Brain pericyte (primary cell): ENCODE measurements at regions not wholly inside any gene's neighbourhood (a gene's known extent, or its start where the extent isn't known, plus 50 kb on each side); places are given as distances from the start of the nearest gene placed in this dataset.

Experiments
- DNase-seq: peaks from one replicate; pipeline ENCODE4 v3.0.0-alpha.2; 2012; ENCODE audit warnings: low read depth, low spot score

DNA sequence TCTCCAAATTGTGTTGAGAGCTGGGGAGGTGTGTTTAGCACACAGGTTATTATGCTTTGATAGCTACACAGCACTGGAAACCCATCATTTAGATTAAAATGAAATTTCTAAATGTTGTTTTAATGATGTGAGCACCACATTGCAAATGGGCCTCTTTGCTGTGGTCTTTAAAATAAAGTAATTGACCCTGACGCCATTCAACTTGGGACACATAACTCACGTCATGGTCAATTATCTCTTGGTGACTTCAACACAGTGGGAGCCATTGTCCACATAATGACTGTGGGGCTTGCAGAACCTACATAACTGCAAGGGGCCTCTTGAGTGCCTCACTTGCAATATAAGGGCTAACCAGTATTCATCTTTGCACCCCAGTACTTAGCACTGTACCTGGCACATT is 280.4 kb downstream of the HLX start:
- DNase-seq = no peak

DNA sequence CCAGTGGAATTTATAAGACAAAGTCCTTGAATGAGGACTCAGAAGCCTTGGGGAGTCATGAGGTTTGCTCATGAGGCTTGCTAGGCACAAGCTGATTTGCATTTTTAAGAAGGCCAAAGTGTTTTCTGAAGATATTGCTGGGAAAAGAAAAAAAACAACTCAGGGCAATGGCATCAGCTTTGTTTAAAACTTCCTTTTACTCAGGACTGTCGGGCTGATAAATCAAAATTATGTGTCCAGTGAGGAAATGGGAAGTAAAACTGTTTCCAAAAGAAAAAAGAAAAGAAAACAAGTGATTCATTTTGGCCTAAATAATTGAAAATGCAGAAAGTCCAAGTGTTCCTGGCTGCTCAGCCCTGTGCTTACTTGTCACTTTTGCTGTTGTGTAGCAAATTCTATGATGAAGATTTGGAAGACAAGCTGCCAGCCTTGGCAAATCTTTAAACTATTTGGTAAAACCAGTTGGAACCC is 282.4 kb downstream of the HLX start:
- DNase-seq = no peak

DNA sequence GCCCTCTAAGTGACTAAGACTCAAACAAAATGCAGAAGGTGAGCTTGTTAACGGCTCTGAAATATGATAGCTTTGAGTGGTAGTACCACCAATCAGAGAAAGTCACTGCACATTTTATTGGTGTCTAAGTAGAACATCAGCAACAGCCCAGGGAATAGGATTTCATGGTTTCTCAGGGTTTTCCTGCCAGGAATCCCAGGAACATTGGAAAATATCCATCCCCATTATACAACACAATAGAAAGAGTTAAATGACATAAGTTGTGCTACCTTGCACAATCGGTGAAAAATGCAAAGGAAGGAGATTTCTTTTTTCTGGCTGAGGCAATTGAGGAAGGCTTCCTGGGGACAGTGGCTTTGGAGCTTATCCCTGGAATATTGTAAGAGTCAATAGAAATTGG is 283.1 kb downstream of the HLX start:
- no peak for DNase-seq

DNA sequence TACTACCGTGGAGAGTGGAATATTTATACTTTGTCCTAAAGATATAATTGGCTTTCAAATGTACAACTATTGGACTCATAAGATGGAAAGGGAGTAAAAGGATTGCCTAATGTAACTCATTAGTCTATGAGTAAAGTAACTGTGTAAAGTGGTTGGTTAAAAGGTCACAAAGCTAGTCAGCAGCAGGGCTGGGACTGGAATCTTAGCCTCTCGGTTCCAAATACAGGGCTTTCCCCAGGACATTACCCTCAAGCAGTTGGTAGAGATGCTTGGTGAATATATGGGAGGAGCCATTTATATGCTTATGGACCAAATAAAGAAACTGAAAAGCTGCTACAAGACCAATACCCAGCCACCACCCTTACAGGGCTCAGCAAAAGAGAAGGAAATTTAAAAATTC is 283.7 kb downstream of the HLX start:
- DNase-seq = no peak

DNA sequence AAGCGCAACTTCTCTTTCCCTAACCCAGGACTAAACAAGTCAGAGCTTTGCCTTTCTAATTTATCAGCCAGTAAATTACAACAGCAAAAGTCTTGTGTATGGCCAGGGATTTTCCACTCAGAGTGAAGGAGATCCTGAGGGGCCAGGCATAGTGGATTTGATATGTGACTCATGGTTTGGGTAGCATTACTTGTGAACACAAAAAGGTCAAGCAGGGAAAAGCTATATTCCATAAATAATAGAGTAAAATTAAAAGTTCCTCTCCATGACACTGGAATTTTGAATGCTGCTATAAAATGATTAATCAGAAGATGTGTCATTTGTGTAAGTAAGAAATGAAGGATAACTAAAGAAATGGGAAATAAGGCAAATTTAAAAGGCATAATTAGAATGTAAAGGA is 284.8 kb downstream of the HLX start:
- DNase-seq = no peak

DNA sequence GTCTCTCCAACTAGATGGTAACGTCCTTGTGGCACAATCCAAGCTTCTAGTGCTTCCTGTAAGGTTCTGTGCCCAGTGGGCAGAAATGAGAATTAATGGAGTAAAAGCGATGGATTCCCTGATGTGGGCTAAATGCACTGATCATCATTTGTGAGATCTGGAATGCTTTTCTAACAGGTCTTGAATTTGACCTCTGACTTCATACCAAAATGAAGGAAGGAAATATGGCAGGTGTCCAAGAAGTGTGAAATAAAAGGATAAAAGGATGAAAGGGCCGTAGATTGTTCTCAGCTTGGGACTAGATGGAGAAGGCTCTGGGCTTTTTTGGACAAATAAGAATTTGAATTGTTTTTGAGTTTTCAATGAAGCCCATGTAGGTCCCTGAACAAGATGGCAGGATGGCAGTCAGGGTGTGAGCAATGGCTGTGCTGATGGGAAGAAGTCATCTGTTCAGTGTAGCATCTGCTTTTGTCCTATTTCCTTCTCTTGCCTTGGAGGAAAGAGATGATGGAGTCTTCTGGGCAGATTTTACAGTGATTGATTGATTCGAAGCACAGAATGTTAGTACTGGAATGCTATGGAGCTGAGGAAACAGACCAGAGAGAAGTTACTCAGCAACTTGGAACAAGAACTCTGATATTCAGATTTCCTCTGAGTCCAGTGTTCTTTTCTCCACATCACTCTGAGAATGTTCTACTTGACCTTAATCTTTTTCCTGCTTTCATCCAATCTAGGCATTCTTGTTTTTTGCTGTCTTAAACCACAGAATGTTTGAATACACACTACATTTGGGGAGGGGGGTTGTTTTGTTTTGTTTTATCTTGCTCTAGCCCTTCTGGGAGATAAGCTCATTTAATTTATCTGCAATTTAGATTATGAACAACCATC is 286.0 kb downstream of the HLX start:
- DNase-seq = no peak

DNA sequence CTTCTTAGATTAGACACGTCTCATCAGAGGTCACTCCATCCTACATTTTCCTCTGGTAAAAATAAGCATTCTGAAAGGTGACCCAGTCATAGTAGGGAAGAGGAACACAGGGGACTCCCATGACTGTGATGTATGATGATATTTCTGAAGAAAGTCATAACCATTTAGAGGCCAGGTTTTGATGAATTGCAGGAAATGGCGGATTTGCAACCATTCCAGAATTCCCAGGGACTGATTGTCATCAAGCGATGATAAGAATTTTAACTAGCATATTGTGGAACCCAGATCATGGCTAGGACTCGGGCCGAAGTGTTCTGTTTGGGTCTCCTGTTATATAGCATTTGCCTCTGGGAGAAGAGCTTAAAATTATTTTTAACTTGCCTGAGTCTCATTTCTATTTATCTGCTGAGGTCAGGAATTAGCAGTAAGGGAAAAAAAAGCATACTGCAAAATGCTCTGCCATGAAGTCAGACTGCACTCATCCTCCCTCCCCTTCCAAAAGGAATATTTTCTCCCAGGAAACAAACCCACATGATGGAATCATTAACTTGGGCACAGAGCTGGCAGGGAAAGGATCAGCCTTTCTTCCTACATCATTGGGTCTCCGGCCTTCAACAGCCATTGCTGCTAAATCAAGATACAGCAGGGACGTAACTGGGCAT is 286.7 kb downstream of the HLX start:
- DNase-seq = no peak

DNA sequence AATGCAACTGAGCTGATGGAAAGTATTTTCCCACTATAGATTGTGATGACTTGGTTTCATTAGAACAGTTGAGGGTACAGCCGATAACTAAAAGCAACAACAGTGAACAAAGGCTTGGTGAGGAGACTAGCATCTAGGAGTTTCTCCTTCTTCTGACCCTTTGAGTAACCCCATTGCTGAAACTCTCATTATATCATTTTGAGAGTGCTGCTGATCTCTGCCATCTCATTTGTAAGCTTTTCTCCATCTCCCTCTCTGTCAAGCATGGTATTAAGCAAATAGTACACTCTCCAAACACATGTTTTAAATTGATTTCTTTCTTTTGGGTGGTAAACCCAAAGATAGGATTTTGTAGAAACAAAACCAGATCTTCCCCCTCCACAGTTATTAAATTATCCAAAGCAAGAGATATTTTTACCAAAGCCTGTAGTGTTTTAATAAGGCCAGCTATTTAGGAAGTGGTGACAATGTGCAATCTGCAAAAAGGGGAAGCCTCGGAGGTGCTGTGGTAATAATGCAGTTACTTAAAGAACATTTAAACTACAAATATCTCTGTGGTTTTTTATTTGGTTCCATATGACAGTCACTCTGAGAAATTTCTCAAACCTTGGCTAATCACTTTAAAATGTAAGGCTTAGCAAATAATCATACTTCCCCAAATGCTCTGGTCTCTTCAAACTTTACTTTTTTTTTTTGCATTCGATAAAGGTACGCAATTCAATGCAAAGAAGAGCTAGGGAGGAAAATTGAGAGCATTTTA is 287.5 kb downstream of the HLX start:
- DNase-seq = no peak

DNA sequence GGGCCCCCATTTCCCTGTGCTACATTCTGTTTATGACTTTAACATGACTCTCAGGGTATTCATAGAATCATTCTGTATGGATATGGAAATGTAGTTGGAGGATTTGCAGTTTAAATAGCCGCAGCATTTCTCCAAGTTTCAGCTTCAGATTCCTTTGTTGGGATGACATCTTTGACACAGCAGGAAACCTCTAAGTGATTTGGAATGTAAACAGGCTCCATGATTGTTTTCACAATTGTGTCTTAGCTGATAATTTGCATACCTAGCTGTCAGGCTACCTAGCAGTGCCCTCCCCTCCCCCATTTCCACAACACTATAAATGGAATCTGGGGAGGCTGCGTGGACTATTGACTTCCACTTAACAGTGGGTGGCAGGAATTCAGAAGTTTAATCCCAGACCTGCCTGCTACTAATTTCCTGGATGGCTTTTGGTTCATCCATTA is 290.2 kb downstream of the HLX start:
- DNase-seq = no peak

DNA sequence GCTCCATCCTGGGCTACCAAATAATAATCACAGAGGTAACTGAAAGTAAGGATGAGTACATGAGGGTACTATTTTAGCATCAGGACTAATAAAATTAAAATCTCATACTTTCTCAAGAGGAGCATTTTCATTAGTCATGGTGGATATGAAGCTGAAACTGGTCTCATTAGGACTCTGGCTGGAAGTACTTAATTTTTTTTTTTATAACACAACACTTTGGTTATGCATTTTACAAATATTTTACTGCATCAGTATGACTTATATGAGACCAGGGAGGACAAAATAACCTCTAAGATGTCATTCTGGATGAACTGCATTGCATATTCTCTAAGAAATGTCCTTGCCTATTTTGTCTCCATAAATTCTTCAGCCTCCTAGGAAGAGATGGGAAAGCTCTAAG is 290.9 kb downstream of the HLX start:
- no peak for DNase-seq

DNA sequence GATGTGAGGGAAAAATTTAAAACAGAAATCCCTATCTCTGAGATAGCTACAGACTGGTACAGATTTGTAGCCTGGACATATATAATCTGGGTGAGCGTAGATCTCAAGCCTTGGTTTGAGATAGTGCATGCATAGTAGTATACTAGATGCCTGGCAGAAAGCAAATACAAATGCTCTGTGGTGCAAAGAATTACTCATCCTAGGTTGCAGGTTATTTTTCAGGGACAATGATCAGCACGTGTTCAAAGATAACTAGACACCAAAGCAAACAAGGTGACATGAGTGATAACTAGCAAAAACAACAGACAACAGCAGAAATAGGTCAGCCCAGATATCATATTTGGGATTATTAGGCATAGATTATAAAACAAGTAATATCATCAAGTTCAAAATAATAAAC is 292.5 kb downstream of the HLX start:
- no peak for DNase-seq

DNA sequence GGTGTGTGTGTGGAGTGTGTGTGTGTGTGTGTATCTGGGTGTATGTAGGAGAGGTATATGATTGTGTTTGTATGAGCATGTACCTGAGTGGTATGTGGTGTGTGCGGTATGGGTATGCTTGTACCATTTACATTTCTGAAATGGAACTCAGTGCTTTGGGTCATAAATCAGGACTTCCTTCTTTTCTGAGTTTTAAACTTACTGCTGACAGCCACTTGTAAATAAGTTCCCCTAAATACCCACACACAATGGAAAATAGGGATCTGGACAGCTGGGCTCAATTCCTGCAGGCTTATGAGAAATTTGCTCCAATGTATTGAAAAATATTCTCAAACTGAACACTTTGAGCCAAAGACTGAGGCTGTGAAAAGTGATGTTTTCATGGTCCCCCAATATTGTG is 293.6 kb downstream of the HLX start:
- no peak for DNase-seq

DNA sequence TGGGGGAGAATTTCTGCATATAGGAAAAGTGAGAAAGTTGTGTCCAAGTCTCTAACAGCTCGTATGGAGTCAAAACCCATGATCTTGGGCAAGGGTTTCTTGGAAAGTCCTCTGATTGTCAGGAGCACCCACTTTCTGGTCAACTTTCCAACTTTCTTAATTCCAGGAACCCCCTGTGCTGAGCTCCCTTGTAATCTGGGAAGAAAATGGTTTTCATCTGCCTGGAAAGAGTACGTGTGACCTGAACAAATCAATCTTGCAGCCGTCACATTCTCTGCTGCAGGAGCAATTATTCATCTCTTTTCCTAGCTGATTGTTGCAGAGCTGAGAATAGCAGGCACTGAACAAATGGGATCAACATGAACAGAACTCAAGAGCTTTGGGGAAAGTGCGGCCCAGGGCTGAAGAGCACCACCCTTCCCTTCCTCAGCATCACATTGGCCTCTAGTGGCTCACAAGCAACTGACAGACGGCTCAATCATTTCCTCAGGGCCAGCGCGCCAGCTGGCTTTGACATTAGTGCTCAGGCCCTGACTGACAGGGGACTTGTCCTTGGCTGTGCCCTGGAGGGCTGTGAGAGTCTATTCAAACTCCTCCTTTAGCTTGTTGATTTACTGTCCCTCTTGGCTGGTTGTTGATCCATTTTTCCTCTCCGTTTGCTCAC is 295.2 kb downstream of the HLX start:
- DNase-seq = no peak

DNA sequence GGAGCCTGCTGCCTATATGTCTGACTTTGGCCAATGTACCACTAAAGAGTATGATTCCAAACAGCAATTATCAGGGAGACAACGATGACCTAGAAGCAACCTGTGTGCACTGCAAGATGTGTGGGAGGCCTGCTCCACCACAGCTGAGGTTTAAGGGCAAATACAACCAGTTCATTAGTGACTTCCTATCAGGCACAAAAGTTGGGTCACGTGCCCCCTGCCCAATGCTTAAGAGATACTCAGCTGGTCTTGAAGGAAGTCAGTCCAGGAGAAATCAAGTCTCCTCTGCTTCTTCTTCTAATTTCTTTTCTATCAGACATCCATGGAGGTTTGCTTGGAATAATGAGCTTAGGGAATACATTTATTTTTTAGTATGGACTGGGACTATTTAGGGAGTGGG is 296.0 kb downstream of the HLX start:
- no peak for DNase-seq

DNA sequence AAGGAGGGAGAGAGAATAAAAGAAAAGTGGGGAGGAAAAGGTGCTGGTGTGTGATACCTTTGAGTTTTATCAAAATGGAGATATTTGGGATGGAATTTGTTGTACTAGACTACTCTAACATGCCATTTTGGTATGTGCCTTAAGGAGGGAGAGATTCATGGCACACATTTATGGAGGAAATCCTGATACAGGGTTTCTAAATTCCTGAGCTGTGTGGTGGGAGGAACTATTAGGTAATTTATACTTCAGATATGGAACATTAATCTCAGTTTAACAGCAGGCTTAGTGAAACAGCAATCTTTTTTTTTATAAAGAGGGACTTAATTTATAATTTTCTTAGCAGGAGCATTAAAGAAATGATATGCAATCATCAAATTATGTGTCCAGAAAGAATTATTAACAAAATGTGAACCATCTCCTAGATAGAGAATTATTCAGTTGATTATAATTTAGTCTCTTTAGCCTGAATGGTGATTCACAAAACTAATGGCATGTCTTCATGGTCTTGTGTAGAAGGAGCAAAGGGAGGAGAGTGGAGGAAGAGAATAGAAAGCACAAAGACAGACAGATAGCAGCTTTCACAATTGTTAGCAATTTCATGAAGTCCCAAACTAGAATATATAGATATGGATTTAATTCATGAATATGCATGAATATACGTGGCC is 301.6 kb downstream of the HLX start:
- DNase-seq = no peak

DNA sequence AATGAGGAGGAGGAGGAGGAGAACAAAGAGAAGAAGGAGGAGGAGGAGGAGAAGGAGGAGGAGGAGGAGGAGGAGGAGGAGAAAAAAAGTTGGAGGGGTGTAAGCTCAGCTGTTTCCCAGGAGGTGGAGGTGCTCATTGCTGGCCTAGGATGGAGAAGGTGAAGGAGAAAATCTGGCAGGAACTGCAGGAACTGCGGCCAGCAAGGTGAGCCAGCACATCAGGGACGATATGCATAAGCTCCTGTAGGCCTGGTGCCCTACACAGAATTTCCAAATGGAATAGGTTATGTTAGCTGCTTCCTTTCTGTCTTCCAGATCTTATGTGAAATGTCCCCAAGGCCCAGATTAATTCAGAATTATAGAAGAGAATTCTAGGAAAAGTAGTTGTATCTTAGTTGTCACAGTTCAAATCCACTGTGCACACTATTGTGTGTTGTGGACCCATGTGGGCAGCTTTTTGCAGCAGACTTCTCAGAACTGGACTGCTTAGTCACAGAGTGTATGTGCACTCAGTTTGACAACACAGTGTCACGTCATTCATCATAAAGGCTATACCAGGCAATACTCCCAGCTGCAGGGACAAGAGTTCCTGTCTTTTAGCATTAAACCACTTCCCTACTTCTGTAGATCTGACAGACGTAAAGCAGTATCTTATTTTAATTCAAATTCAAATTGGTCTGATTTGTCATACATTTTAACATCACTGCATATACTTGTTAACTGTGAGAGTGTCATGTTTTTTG is 303.7 kb downstream of the HLX start:
- DNase-seq = no peak

DNA sequence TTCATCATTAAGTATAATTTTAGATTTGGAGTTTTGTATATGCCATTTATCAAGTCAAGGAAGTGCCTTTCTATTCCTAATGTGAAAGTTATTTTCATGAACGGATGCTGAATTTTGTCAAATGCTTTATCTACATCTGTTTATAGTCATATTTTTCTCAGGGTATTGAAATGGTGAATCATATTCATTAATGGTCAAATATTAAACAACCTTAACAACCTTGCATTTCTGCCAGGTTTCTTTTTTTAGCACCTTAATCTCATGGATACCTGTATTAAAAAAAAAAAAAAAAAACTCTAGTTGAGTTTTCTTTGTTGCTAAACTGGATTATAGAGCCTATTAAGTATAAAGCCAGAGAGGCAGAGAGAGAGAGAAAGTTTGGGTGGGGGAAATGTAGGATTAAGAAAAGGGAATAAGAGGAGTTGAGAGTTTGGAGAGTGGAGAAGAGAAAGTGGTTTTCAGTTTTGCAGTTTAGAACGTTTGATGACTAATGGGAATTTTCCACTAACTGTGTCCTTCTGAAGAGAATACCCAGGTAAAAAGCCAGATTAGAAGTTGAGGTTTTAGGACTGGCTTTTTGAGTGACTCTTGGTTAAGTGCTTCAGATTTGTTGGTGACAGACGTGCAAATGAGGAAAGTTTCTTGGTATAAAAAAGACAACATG is 305.0 kb downstream of the HLX start:
- no peak for DNase-seq

DNA sequence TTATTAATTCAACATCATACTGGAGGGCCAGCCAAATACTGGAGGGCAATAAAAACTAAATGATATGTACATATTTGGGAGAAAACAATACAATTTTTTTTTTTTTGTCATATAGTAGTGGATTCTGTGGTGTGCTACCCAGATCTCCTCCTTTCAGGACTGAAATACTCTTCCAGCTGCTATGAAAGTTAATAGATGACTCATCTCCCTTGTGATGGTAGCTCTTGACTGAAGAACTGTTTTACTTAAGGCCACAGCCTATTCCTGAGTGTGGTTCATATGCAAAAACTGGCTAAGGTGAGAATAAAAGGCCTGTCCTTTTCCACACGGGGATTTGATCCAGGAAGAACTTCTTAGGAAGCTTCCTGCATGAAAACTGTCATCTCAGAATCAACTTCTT is 307.9 kb downstream of the HLX start:
- DNase-seq = no peak

DNA sequence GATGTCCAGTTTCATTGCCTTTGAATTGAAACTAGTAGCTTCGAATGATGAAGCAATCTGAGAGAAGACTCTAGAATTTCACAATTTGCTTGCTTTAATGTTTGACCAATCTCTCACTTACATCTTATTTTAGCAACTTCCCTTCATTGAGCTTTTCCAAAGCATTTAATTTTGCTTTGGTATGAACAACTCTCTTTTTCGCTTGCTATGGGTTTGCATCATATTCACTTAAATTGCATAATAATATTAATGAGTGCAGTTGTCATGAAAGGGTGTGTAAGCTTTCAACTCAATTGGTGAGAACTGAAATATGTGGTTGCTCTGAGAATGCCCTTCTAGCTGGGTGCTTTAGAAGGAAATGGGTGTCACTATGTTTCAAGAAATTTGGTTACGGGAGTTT is 309.2 kb downstream of the HLX start:
- DNase-seq = no peak

DNA sequence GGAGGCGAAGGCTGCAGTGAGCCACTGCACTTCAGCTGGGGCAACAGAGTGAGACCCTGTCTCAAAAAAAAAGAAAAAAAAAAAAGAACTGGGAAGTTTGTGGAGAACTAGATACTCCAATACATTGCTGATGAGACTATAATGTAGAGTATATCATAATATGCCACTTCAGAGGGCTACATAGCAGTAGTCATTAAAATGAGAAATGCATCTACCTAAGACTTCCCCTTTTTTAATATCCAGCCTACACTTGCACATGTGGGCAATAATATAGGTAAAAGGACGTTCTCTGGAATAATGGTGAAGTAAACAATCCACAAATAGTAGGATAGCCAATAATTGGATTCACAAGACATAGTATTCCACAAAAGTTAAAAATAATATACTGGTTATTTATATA is 311.0 kb downstream of the HLX start:
- DNase-seq = no peak
